Kidney tubule cell (primary cell): ENCODE measurements at regions not wholly inside any gene's neighbourhood (a gene's known extent, or its start where the extent isn't known, plus 50 kb on each side); places are given as distances from the start of the nearest gene placed in this dataset.

Experiments used
- DNase-seq: peaks from one replicate; pipeline ENCODE4 v3.0.0-alpha.2; 2018; ENCODE audit warnings: low spot score

DNA sequence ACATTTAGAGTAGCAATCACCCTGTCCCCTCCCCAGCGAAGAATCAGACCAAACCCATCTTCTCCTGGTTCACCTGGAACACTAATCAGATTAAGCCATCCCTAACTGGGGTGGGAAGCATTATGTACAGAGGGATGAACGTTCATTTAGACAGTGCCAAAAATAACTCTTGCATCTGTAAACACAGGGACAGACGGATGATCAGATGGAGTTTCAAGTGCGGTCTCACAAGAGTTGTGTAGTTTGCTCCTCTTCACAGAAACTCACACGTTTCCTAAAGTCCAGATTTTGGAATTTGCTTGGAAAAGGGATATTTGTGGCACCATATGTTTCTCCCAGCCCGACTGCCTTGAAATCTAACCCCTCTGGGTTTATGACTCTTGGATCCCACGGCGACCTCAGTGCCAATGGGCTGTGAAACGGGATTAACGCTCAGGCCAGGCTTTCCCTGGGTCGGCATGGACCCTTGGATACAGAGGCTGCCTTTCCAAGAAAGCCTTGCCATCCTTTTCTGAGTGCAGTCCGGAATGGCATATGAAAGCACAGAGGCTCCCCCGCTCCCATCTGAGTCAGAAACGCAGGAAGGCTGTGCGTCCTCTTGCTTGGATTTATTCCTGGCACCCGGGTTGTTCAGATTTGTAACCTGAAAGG, 293.2 kb upstream of the HABP2 start:
- DNase-seq, result no peak

DNA sequence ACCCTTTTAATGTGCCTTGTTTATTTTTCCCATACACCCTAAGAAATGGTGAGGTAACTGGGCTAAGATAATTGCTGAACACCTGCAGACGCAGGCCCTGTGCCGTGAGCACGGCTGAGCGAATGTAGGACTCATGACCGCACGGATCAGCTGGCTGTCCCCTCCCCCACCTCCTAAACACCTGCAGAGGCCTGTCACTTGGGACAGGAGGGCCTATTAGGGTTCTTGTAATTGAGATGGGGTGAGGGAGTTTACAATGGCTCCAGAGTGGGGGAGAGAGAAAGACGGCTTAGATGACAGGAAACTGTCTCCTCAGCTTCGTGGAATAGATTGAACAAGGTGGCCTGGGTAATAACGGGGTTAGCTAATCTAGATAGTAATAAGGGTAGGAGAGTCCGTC, 291.7 kb upstream of the HABP2 start:
- no peak for DNase-seq

DNA sequence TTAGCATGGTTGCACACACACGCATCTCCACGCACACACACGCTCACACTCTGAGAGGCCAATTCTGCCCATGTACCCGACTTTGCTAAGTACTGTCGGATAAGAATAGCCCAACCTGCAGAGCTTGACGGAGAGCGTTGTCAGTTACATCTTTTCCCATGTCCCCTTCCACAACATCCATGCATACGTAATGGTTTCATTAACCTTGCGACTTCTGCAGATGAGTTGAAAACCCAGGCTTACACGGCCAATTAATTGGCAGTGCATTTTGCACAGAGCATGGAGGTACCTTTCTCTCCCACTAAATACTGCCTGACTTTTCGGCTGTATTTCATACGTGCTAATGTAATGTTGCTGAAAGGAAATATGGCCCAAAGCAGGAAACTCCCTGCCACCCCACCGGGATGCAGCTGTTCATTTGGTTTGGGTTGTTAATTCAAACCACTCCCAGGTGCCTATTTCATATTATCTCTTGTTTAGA, 291.2 kb upstream of the HABP2 start:
- no peak for DNase-seq

DNA sequence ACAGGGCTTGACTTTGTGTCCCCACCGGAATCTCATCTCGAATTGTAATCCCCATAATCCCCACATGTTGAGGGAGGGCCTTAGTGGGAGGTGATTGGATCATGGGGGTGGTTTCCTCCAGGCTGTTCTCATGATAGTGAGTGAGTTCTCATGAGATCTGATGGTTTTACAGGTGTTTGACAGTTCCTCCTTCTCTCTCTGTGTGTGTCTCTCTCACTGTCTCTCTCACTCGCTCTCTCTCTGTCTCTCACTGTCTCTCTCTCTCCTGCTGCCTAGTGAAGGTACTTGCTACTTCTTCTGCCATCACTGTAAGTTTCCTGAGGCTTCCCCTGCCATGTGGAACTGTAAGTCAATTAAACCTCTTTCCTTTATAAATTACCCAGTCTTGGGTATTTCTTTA, 289.8 kb upstream of the HABP2 start:
- no peak for DNase-seq

DNA sequence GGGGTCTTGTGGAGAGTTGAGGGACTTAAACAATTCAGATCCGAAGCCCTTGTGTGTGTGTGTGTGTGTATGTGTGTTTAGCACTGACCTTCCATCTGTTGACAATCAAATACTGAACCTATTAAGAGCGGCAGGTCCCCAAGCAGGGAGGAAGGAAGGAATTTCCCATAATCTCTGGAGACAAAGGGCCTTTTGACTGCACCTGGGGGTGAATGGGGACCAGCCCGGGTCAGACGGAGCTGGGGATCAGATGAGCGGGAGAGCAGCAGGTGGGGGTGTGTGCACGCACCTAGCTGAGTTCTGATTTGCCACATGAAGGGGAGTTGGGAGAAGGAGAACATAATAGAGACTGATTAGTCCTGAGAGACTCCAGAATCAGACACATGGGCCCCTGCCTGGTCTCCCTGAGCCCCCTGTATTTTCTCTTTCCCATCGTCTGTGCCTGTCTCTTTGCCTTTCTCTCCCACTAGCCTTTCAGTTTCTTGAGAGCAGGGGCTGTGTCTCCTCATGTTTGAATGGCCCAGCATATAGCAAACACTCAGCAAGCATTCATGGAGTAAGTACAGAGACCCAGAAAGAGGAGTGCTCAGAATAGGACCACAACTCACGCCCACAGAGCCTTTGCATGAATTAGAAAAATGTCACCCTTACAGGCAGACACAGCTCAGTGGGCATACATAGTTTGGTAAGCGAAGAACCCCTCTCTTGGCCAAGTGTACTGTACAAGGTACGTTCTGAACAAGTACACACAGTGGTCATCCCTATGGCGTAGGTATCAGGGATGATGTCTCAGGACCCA, 288.3 kb upstream of the HABP2 start:
- DNase-seq, result no peak

DNA sequence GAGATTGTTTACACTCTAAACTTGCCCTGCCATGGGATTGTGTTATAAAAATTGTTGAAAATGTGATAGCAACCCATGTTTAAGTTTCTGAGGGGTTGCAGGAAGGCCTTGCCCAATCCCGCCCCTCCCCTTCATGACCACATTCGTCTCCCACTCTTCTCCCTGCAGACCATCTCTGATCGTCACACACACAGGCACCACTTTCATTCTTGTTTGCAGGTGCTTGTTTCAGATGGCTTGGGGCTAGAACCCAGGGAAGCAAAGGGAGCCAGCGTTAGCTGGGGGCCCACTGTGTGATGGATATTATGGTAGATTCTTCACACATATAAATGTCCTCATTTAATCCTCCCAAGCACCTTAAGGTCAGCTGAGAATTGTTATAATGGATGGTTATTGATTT, 286.7 kb upstream of the HABP2 start:
- DNase-seq, result no peak

DNA sequence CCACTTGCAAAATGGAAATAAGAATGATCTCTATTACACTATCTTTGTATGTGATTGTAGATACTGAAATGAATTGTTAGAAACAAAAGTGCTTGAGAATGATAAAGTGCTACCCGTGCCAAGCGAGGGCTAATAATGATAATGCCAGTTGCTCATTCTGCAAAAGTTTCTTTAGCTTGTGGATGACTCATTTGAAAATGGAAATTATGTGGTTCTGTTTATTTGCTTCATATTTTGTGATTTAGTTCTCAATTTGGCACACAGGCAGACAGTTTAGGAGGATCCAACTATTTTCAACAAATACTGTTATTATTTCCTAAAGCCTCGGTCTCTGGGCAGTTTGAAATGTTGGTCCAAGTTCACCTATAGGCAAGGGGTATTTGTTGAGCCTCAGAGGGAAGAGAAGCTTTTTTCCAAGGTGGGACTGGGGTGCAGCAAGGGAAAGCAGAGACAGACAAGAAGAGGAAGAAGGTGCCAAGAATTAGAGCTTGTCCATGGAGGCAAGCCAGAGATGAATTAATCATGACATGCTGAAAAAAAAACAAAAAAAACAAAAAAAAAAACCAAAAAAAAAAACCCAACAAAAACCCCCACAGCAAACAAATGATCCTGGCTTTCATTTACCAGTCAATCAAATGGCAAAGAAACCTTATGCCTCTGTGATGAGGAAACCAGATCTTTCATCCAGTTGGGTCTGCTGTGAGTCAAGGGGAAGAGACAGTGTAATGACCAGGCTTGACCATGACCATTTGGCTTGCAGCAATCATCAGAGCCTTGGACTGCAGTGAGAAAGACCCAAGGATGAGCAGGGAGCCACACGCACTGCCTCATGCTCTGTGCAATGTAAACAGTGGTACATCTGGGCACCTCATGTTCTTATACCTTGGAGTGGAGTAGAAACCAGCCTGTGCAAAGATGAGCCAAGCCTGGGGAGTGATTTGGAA, 285.0 kb upstream of the HABP2 start:
- no peak for DNase-seq

DNA sequence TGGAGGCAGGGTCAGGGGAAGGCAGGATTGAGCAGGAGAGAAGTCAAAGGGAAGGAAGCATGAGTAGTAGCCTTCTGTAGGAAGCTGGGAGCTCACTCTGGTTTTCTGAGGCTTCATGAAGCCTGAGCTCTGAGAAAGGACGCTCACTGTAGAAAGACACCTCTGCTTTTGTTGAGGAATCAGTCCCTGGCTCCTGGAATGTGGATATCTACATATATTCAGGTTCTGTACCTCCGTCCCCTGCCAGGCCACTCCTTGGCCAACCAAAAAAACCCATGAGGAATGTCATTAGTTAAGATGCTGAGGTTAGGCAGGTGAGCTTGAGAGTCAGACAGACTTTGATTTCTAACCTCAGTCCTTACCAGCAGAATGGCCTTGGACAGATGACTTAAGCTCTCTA, 283.5 kb upstream of the HABP2 start:
- no peak for DNase-seq

DNA sequence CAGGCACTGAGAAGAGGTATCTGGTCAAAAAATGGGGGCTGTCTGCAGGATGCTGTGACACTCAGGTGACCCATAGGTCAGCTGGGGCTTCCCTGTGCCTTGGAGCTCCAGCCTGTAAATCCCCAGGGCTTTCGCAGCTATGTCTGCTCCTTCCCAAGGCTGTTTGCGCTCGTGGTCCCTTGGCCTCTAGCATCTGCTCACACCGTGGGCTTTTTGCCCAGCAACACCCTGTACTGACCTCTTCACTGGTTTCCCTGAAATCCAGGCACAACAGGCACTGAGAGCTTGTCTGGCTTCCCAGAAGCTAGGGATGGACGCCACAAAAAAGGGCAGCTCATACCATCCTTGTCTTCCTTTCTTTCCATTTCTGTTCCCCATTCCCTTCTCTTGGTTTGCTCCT, 280.3 kb upstream of the HABP2 start:
- DNase-seq, result no peak

DNA sequence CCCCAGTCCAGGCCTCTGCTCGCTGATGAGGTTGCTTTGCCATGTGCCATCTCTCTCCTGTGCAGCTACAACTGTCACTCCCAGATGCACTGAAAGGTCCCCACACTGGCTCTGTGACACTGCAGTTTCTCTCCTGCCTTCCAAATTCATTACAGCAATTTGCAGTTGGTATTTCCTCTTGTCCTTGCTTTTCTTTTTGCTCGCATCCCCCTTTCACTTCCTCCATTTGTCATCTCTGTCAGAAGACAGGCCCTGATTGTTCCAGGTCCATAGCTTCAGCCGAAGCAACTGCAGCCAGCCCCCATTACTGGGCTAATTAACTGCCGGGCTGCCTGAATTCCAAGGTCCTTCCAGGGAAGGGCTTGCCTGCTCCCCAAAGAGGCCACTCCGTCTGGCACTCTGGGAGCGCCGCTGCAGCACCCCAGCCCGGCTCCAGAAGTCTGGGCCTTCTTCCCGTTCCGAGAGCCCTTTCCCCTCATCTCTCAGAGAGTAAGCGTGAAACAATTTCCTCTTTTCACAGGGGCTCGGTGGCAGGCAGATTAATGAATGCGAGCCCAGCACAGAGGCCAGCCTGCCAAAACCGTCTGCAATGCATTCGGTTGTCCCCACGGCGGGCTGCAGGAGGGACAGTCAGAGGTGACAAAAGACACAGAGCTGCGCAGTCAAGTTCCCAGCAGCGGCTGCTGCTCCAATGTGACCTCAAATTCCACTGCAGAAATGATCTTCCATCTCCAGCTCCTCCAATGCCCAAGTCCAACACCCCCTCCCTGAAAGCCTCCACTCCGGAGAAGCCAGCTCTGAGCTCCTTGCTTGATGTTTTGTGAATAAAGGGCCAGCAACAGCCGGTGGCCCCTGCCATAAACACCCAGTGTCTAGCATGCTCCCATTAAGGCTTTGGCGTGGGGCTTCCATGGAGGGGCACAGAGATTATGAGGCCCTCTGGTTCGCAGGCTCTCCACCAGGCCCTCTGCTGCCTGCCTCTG, 279.4 kb upstream of the HABP2 start:
- DNase-seq, result peak; percentile 59

DNA sequence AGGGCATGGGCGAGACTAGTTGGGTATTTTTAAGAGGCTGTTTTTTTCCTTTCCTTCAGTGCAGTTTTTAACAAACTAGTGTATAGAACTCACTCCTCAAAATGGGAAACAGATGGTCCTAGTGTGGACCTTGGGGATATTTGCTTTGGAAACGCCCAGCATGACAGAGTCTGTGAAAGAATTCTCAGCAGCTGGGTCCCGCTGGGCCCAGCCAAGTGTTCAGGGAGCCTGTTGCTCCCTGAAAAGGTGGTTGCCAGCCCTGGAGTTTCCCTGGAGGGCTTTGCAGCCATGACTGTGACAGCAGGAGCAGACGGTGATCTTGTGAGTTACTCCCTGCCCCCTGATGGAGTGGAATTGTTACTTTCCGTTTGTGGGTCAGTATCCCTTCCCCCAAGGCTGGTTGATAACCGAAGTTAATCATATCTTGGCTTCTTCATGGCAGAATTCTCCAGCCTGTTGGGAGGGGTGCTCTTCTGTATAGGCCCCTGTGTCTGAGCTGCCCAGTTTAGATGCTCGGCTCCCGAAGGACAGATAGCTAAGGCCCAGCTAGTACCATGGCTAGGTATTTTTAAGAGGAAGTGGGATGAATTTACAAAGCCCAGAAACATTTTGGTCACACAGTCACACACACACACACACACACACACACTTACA, 278.6 kb upstream of the HABP2 start:
- DNase-seq, result peak; percentile 1

DNA sequence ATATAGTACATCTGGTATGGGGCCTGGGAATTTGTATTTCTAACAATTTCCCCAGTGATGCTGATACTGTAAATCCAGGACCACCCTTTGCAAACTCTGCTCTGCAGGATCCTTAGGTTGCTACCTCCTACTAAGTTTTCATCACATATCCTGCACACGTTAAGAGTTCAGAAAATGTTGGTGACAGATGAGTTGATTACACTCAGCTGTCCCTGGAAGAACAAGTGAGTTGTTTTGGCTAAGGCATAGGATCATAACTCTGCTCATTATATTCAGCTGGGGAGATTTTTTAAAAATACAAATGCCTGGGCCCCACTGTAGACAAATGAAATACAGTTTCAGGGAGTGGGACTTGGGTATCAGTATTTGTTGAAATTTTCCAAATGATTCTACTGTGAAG, 274.6 kb upstream of the HABP2 start:
- no peak for DNase-seq

DNA sequence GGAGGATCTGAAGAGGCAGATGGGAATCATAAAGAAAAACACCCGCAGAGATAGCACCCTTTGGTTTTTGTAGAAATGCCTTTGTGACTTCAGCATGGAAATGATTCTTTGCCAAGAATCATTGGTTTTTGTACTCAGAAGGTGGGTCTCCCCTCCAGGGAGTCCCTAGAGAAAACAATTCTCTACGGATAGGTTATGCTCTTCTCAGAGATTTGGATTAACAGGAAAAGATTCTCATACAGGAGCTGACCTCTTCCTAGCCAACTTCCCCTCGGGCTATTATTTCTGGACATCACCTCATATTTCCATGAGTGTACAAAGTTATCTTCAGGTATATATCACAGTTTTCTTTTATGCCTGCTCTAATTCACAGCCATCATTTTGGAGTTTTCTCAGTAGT, 274.2 kb upstream of the HABP2 start:
- DNase-seq, result no peak

DNA sequence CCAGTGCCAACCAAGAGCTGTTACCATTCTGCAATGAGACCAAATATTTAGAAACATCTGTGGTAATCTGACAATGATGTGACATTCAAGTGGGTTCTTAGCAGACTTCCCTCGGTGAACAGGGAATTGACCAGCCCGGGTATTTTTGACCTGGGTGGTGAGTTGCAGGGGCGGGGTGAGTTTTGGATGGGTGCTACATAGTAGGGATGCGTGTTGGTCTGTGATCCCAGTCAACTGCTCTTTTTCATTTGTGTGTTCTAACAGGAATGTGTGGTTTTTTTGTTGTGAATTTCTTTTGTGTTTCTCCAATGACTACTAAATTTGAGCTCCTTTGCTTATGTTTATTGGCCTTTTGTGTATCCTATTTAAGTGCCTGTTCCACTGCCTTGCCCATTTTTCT, 273.6 kb upstream of the HABP2 start:
- no peak for DNase-seq

DNA sequence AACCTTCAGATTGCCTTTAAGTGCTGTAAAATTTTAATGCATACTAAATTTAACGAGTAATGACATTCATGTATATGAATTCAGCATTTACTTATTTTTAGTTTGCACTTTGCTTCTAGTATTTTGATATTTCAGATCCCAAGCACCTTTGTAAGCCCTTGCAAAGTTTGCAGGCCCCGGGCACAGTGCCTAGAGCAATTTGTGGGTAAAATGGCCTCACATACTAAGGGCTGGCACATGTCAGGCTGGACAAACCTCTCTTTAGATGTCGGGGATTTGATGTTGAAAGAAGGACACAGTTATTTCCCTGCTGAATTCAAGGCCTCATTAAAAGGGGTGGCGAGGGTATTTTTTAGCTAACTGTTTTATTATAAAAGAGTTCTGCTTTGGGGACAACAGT, 270.3 kb upstream of the HABP2 start:
- no peak for DNase-seq

DNA sequence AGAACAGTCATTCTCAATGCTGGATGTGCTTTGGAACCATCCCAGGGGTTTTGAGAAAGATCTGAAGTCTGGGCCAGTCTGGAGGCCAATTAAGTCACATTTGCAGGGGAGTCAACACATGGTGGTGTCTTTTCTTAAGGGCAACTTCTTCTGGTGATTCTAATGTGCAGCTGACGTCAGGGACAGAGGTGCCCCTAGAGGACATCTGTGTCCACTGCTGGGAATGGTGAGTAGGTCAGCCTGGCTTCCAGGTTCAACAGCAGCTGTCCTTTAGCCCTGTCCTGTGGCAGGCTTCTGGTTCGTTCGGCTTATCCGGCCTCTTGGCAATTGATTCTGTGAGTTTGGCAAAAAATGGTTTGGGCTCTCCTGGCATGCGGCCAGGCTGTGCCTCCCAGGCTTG, 269.7 kb upstream of the HABP2 start:
- DNase-seq, result no peak

DNA sequence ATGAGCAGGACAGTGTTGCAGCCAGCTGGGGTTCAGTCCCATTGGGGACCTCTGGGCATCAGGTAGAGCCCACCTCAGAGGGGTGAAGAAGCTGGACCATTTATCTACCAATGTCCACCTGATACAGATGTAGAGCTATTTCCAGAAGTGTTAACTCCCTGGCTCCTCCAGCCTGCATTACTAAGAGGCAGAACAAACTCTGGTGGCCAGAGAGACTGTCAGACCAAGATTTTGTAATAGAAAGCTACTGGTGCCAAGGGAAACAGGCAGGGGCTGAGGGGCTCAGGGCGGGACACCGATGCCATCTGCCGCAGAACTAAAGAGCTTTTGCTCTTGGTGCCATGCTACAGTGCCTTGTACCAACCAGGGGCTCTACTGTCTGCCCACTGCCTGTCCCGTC, 268.2 kb upstream of the HABP2 start:
- no peak for DNase-seq

DNA sequence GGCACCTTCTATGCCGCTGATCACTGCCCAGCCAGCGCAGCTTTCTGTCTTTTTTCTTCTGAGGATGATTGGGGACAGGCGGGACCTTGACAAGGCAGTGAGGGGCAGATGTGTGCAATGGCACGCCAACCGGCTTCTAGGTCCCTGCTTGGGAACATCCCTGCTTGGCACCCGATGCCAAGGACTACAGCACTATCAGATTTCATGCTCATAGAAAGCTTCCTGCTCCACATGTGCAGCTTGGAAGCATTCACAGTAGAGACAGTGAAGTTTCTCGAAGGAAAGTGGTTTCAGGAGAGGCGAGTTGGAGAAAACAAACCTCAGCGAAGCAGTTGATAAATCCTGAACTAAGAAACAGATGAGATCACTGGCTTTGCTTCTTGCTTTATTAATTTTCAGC, 267.5 kb upstream of the HABP2 start:
- no peak for DNase-seq

DNA sequence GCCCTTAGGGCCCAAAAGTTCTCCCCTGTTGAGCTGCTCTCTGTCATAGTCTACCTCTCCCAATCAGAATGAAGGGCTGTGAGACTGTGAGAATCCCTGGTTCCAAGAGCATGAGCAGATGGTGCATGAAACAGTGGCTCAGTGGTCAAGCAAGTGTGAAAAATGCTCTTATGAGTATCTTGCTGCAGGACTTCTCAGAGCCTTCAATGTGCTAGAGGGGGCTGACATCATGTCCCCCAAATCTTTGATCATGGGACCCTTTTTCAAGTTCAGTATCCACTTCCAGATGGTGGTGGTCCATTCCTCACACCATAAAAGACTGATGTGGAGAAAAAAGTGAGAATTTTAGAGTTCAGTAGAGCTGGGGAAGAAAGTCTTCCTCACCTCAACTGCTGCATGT, 265.3 kb upstream of the HABP2 start:
- DNase-seq, result no peak

DNA sequence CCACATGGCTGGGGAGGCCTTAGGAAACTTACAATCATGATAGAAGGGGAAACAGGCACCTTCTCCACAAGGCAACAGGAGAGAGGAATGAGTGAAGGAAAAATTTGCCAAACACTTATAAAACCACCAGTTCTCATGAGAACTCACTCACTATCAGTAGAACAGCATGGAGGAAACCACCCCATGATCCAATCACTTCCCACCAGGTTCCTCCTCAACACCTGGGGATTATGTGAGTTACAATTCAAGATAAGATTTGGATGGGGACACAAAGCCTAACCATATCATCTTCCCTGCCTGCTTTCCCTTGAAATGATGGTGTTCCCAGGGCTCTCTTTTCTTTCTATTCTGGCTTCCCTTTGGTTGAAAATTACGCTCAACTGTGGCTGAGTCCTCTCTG, 262.7 kb upstream of the HABP2 start:
- no peak for DNase-seq

DNA sequence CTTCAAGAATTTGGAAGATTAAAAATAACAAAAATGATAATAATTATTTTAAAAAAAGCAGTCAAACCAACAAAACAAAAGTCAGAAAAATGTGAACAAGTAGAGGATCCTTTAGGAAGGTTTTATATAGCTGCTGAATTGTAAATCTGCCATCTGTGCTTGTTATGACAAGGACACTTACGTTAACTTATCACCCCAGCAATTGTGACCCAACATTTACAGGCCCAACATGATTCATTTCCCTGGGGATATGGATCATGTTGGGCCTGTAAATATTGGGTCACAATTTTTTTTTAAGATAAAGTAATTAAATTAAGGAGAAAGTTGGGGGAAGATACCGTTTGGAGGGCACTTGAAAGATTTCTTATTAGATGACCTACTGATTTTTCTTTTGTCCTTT, 261.4 kb upstream of the HABP2 start:
- no peak for DNase-seq
